DND-41 (cell line): ENCODE measurements at regions not wholly inside any gene's neighbourhood (a gene's known extent, or its start where the extent isn't known, plus 50 kb on each side); places are given as distances from the start of the nearest gene placed in this dataset.

Source experiments
- ATAC-seq: fragments of 200-7000 bp; cut with Tn5 transposase; 3 replicates; pipeline ENCODE4 v1.9.1; 2021; ENCODE audit warnings: low read depth; ENCODE audit not compliant: insufficient read depth
- DNase-seq: peaks from one replicate; pipeline ENCODE4 v3.0.0-alpha.2; 2020
- H2AFZ ChIP-seq: 2 replicates; pipeline ENCODE4 v1.6.0; 2012; ENCODE audit warnings: low read depth, low read length
- H3K27ac ChIP-seq: 2 replicates; pipeline ENCODE4 v1.5.1; 2012; ENCODE audit warnings: low read length, inconsistent platforms
- H3K27me3 ChIP-seq: fragments of 200-600 bp; sonication (generic); 2 replicates; pipeline ENCODE4 v1.6.0; 2012; ENCODE audit warnings: low read length, mild to moderate bottlenecking, inconsistent platforms; ENCODE audit not compliant: insufficient read depth, poor library complexity
- H3K36me3 ChIP-seq: 2 replicates; pipeline ENCODE4 v1.5.1; 2012; ENCODE audit warnings: low read length, inconsistent platforms; ENCODE audit not compliant: insufficient read depth
- H3K4me1 ChIP-seq: 2 replicates; pipeline ENCODE4 v1.5.1; 2012; ENCODE audit warnings: mild to moderate bottlenecking, low read length; ENCODE audit not compliant: insufficient read depth
- H3K4me2 ChIP-seq: 2 replicates; pipeline ENCODE4 v1.6.0; 2012; ENCODE audit warnings: mild to moderate bottlenecking, moderate library complexity, low read length, inconsistent platforms; ENCODE audit not compliant: insufficient read depth
- H3K4me3 ChIP-seq, 2 experiments: fragments of 200-600 bp in 1 of 2; shearing (Covaris generic) in 1 of 2; 2 replicates each; pipeline ENCODE4 v1.5.1; 2012 to 2016; ENCODE audit warnings: inconsistent platforms in 2 of 2, low read length in 2 of 2, mild to moderate bottlenecking in 2 of 2, low read depth in 1 of 2, moderate library complexity in 1 of 2
- H3K79me2 ChIP-seq: 2 replicates; pipeline ENCODE4 v1.6.0; 2012; ENCODE audit warnings: low read length, inconsistent platforms; ENCODE audit not compliant: insufficient read depth
- H3K9ac ChIP-seq: 2 replicates; pipeline ENCODE4 v1.6.0; 2012; ENCODE audit warnings: low read depth, mild to moderate bottlenecking, inconsistent platforms, low read length, moderate library complexity
- H3K9me3 ChIP-seq: 2 replicates; pipeline ENCODE4 v1.5.1; 2012; ENCODE audit warnings: low read length, moderate library complexity, mild to moderate bottlenecking, inconsistent platforms; ENCODE audit not compliant: insufficient read depth, severe bottlenecking
- H4K20me1 ChIP-seq: 2 replicates; pipeline ENCODE4 v1.6.0; 2012; ENCODE audit warnings: low read length; ENCODE audit not compliant: insufficient read depth
- CTCF ChIP-seq: IDR thresholded peaks from 2 replicates; pipeline ENCODE4 v1.5.1; 2012; ENCODE audit warnings: borderline replicate concordance, low read length, moderate library complexity, mild to moderate bottlenecking; ENCODE audit not compliant: poor library complexity, severe bottlenecking; ENCODE audit errors: extremely low read depth
- EZH2 ChIP-seq: IDR thresholded peaks from 3 replicates; pipeline ENCODE4 v1.6.1; 2012; ENCODE audit warnings: borderline replicate concordance, low read depth, mild to moderate bottlenecking, moderate library complexity, low read length, inconsistent platforms; ENCODE audit not compliant: severe bottlenecking

- H3K4me1 ChIP-seq, result peaks cover 14% of the 10 kb centered on the region
- ATAC-seq, result no peak
Observed at GRCh38 chr9:742914-743589, 98.4 kb upstream of the DMRT1 start.

GRCh38 chr9:744046-744712, 97.3 kb upstream of the DMRT1 start:
- DNase-seq (no peak), ATAC-seq (no peak)
- Histone ChIP-seq H3K4me1 (peaks cover 26% of the 10 kb centered on the region), H4K20me1 (no peaks in the 10 kb centered on the region), H3K27ac (no peak overlapping the region; the same call in 1 of the 2 replicates), H3K4me3 (no peak overlapping the region), H3K36me3 (no peaks in the 10 kb centered on the region), H2AFZ (no peak overlapping the region), H3K9me3 (no peaks in the 10 kb centered on the region), H3K27me3 (no peaks in the 10 kb centered on the region), H3K9ac (no peak overlapping the region), H3K79me2 (peaks cover 4% of the 10 kb centered on the region; the same call in 1 of the 2 replicates), H3K4me2 (no peak overlapping the region)
- TF ChIP-seq CTCF (no peak), EZH2 (no peak)

More at GRCh38 chr9:742914-743589, 98.4 kb upstream of the DMRT1 start:
- Histone ChIP-seq H3K36me3 (no peaks in the 10 kb centered on the region), H3K9ac (no peak overlapping the region), H3K27me3 (no peaks in the 10 kb centered on the region), H3K79me2 (peaks cover 2% of the 10 kb centered on the region; the same call in 1 of the 2 replicates), H3K4me2 (no peak overlapping the region), H3K27ac (no peak overlapping the region), H4K20me1 (no peaks in the 10 kb centered on the region), H2AFZ (no peak overlapping the region), H3K9me3 (no peaks in the 10 kb centered on the region), H3K4me3 (no peak overlapping the region)
- no peak for DNase-seq
- no peak for TF ChIP-seq EZH2
- TF ChIP-seq CTCF, result no peak

GRCh38 chr9:744790-745484, 96.6 kb upstream of the DMRT1 start:
- Histone ChIP-seq H3K4me3 (no peak overlapping the region), H3K36me3 (no peaks in the 10 kb centered on the region), H2AFZ (no peak overlapping the region), H4K20me1 (no peaks in the 10 kb centered on the region), H3K4me2 (no peak overlapping the region), H3K9me3 (no peaks in the 10 kb centered on the region), H3K9ac (no peak overlapping the region), H3K79me2 (peaks cover 4% of the 10 kb centered on the region; the same call in 1 of the 2 replicates), H3K27me3 (no peaks in the 10 kb centered on the region), H3K4me1 (peaks cover 33% of the 10 kb centered on the region), H3K27ac (no peak overlapping the region)
- TF ChIP-seq EZH2 (no peak), CTCF (no peak)
- ATAC-seq (no peak), DNase-seq (no peak)
